ENCODE measurements at regions not wholly inside any gene's neighbourhood (a gene's known extent, or its start where the extent isn't known, plus 50 kb on each side); places are given as distances from the start of the nearest gene placed in this dataset.

GRCh38 chr14:98835051-98835824 lies 436.8 kb downstream of the BCL11B start:
- no peak for DNase-seq (ENCODE audit: low spot score)

- DNase-seq (ENCODE audit: low spot score), result no peak
These were observed 436.2 kb downstream of the BCL11B start for GRCh38 chr14:98835825-98836100.

GRCh38 chr14:98840091-98840490 lies 431.9 kb downstream of the BCL11B start:
- no peak for DNase-seq (ENCODE audit: low spot score)

- no peak for DNase-seq (ENCODE audit: low spot score)
These were observed 431.5 kb downstream of the BCL11B start for GRCh38 chr14:98840511-98840910.

GRCh38 chr14:98844456-98844855 lies 427.5 kb downstream of the BCL11B start:
- DNase-seq (ENCODE audit: low spot score), result no peak

- no peak for DNase-seq (ENCODE audit: low spot score)
These were observed 424.2 kb downstream of the BCL11B start for GRCh38 chr14:98847521-98848468.

GRCh38 chr14:98853063-98853729 lies 418.8 kb downstream of the BCL11B start:
- no peak for DNase-seq (ENCODE audit: low spot score)

- DNase-seq (ENCODE audit: low spot score), result no peak
These were observed 415.9 kb downstream of the BCL11B start for GRCh38 chr14:98855926-98856715.

GRCh38 chr14:98858158-98858557 lies 413.8 kb downstream of the BCL11B start:
- no peak for DNase-seq (ENCODE audit: low spot score)

GRCh38 chr14:98858561-98858960 lies 413.4 kb downstream of the BCL11B start:
- no peak for DNase-seq (ENCODE audit: low spot score)

GRCh38 chr14:98859301-98859700 lies 412.7 kb downstream of the BCL11B start:
- DNase-seq (ENCODE audit: low spot score), result no peak

- no peak for DNase-seq (ENCODE audit: low spot score)
These were observed 407.8 kb downstream of the BCL11B start for GRCh38 chr14:98864211-98864610.

GRCh38 chr14:98867146-98867545 lies 404.9 kb downstream of the BCL11B start:
- no peak for DNase-seq (ENCODE audit: low spot score)

- no peak for DNase-seq (ENCODE audit: low spot score)
These were observed 404.3 kb downstream of the BCL11B start for GRCh38 chr14:98867726-98868125.

GRCh38 chr14:98868866-98869265 lies 403.1 kb downstream of the BCL11B start:
- DNase-seq (ENCODE audit: low spot score), result no peak

GRCh38 chr14:98871796-98872195 lies 400.2 kb downstream of the BCL11B start:
- no peak for DNase-seq (ENCODE audit: low spot score)

- no peak for DNase-seq (ENCODE audit: low spot score)
These were observed 394.9 kb downstream of the BCL11B start for GRCh38 chr14:98877065-98877464.

- DNase-seq (ENCODE audit: low spot score), result no peak
These were observed 393.7 kb downstream of the BCL11B start for GRCh38 chr14:98878282-98878681.

- DNase-seq (ENCODE audit: low spot score), result no peak
These were observed 385.0 kb downstream of the BCL11B start for GRCh38 chr14:98886982-98887381.

GRCh38 chr14:98888281-98888680 lies 383.7 kb downstream of the BCL11B start:
- DNase-seq (ENCODE audit: low spot score), result no peak

GRCh38 chr14:98888927-98889835 lies 382.8 kb downstream of the BCL11B start:
- DNase-seq (ENCODE audit: low spot score), result no peak
